ENCODE measurements at regions not wholly inside any gene's neighbourhood (a gene's known extent, or its start where the extent isn't known, plus 50 kb on each side); places are given as distances from the start of the nearest gene placed in this dataset.

GRCh38 chr18:44231936-44232335, 448.8 kb upstream of the SETBP1 start:
- H3K4me3 ChIP-seq (ENCODE audit: low read depth, low read length): no peak overlapping the region
- no peak for TF ChIP-seq CTCF (IDR thresholded peaks at IDR 0.05; ENCODE audit: low read depth, low read length)

- no peak for TF ChIP-seq CTCF (IDR thresholded peaks at IDR 0.05; ENCODE audit: low read depth, low read length)
- H3K4me3 ChIP-seq (ENCODE audit: low read depth, low read length): no peak overlapping the region
Observed at GRCh38 chr18:44232500-44232899, 448.2 kb upstream of the SETBP1 start.

GRCh38 chr18:44238454-44238853, 442.2 kb upstream of the SETBP1 start:
- no peak for TF ChIP-seq CTCF (IDR thresholded peaks at IDR 0.05; ENCODE audit: low read depth, low read length)
- H3K4me3 ChIP-seq (ENCODE audit: low read depth, low read length): no peak overlapping the region

- no peak for TF ChIP-seq CTCF (IDR thresholded peaks at IDR 0.05; ENCODE audit: low read depth, low read length)
- no peak overlapping the region for H3K4me3 ChIP-seq (ENCODE audit: low read depth, low read length)
Observed at GRCh38 chr18:44238911-44239310, 441.8 kb upstream of the SETBP1 start.

- TF ChIP-seq CTCF (IDR thresholded peaks at IDR 0.05; ENCODE audit: low read depth, low read length): no peak
- H3K4me3 ChIP-seq (ENCODE audit: low read depth, low read length): no peak overlapping the region
Observed at GRCh38 chr18:44241020-44241419, 439.7 kb upstream of the SETBP1 start.

- no peak for TF ChIP-seq CTCF (IDR thresholded peaks at IDR 0.05; ENCODE audit: low read depth, low read length)
- no peak overlapping the region for H3K4me3 ChIP-seq (ENCODE audit: low read depth, low read length)
Observed at GRCh38 chr18:44245019-44245418, 435.7 kb upstream of the SETBP1 start.

GRCh38 chr18:44246001-44246400, 434.7 kb upstream of the SETBP1 start:
- TF ChIP-seq CTCF (IDR thresholded peaks at IDR 0.05; ENCODE audit: low read depth, low read length): no peak

More at GRCh38 chr18:44246001-44246400, 434.7 kb upstream of the SETBP1 start:
- no peak overlapping the region for H3K4me3 ChIP-seq (ENCODE audit: low read depth, low read length)
